H1 (cell line): ENCODE measurements at regions not wholly inside any gene's neighbourhood (a gene's known extent, or its start where the extent isn't known, plus 50 kb on each side); places are given as distances from the start of the nearest gene placed in this dataset.

ENCODE experiments used
- CTCF ChIA-PET: fragments of 300-600 bp; sonication (Branson Sonifier 250); formaldehyde crosslinking; loops from one replicate; lab custom pipeline; 2021; ENCODE audit not compliant: partially characterized antibody; lab: Charles Lee
- POLR2A ChIA-PET: fragments of 300-600 bp; sonication (Branson Sonifier 250); formaldehyde crosslinking; loops from one replicate; lab custom pipeline; 2021; ENCODE audit warnings: inconsistent platforms; ENCODE audit not compliant: partially characterized antibody; lab: Charles Lee
- DNase-seq, 2 experiments: peaks; one replicate each; pipeline versions ENCODE4 v3.0.0 to v3.0.0-alpha.2; 2010 to 2022; ENCODE audit warnings: low spot score in 2 of 2, low read depth in 1 of 2, mixed read lengths in 1 of 2
- FAIRE-seq: peaks from 2 replicates; lab custom pipeline; 2011; peaks lifted over from hg19 to GRCh38; lab: Jason Lieb, UNC
- H2AFZ ChIP-seq: 2 replicates; pipeline ENCODE4 v1.8.1; 2012; ENCODE audit warnings: low read length, inconsistent platforms
- H2AK5ac ChIP-seq: 2 replicates; pipeline ENCODE4 v1.6.1; 2013; ENCODE audit warnings: low read depth, low read length
- H2BK120ac ChIP-seq: replicated peaks from 2 replicates; pipeline ENCODE3; 2013; ENCODE audit warnings: low read depth, low read length, inconsistent platforms
- H2BK12ac ChIP-seq: 2 replicates; pipeline ENCODE4 v1.6.1; 2013; ENCODE audit warnings: low read depth, low read length
- H2BK15ac ChIP-seq: 2 replicates; pipeline ENCODE4 v1.6.1; 2013; ENCODE audit warnings: low read length
- H2BK20ac ChIP-seq: 2 replicates; pipeline ENCODE4 v1.6.1; 2013; ENCODE audit warnings: low read length
- H2BK5ac ChIP-seq: 2 replicates; pipeline ENCODE4 v1.6.1; 2013; ENCODE audit warnings: low read depth, low read length
- H3K14ac ChIP-seq: 2 replicates; pipeline ENCODE4 v1.6.1; 2013; ENCODE audit warnings: inconsistent platforms; ENCODE audit not compliant: insufficient read length
- H3K18ac ChIP-seq: 2 replicates; pipeline ENCODE4 v1.6.1; 2013; ENCODE audit warnings: low read length; ENCODE audit errors: extremely low read depth
- H3K23ac ChIP-seq: 2 replicates; pipeline ENCODE4 v1.6.1; 2013; ENCODE audit warnings: inconsistent platforms; ENCODE audit not compliant: insufficient read length
- H3K23me2 ChIP-seq: 2 replicates; pipeline ENCODE4 v1.6.1; 2013; ENCODE audit warnings: low read depth, low read length
- H3K27ac ChIP-seq: 2 replicates; pipeline ENCODE4 v1.6.1; 2011; ENCODE audit warnings: low read depth, low read length, inconsistent platforms
- H3K27me3 ChIP-seq, 4 experiments: replicated peaks in 1 of 4; 1 replicate in 1 of 4; 2 replicates in 3 of 4; pipeline versions ENCODE4 v1.6.1 to v1.8.1; 2011 to 2013; ENCODE audit warnings: low read length in 3 of 4, mild to moderate bottlenecking in 3 of 4, inconsistent platforms in 2 of 4, mixed read lengths in 2 of 4, moderate library complexity in 1 of 4; ENCODE audit not compliant: control insufficient read depth in 3 of 4, insufficient read depth in 3 of 4; ENCODE audit errors: extremely low read depth in 1 of 4
- H3K36me3 ChIP-seq, 4 experiments: 2 replicates each; pipeline versions ENCODE4 v1.6.1 to v1.8.1; 2011 to 2013; ENCODE audit warnings: mild to moderate bottlenecking in 4 of 4, low read length in 3 of 4, moderate library complexity in 2 of 4, control low read depth in 1 of 4, inconsistent platforms in 1 of 4; ENCODE audit not compliant: insufficient read depth in 4 of 4, control insufficient read depth in 2 of 4
- H3K4ac ChIP-seq: replicated peaks from 2 replicates; pipeline ENCODE3; 2013; ENCODE audit warnings: low read length, low read depth, mixed read lengths, inconsistent platforms; ENCODE audit not compliant: insufficient read length
- H3K4me1 ChIP-seq, 4 experiments: replicated peaks in 1 of 4; 1 replicate in 1 of 4; 2 replicates in 3 of 4; pipeline versions ENCODE4 v1.6.1 to v1.8.1; 2011 to 2013; ENCODE audit warnings: low read length in 3 of 4, inconsistent platforms in 2 of 4, mixed read lengths in 1 of 4; ENCODE audit not compliant: insufficient read depth in 4 of 4, control insufficient read depth in 3 of 4
- H3K4me2 ChIP-seq, 2 experiments: 2 replicates each; pipeline versions ENCODE4 v1.6.1 to v1.8.1; 2011 to 2013; ENCODE audit warnings: low read depth in 2 of 2, low read length in 2 of 2, control low read depth in 1 of 2, inconsistent platforms in 1 of 2, mild to moderate bottlenecking in 1 of 2; ENCODE audit not compliant: insufficient read depth in 1 of 2
- H3K4me3 ChIP-seq, 4 experiments: fragments of 200-600, 300-600 bp in 1 of 4; sonication (generic), shearing (Covaris generic), sonication (Bioruptor Twin) in 1 of 4; 2 replicates each; pipeline versions ENCODE4 v1.5.1 to v1.8.1; 2011 to 2016; ENCODE audit warnings: low read length in 4 of 4, low read depth in 3 of 4, control low read depth in 2 of 4, inconsistent platforms in 2 of 4, mild to moderate bottlenecking in 2 of 4, mixed read lengths in 1 of 4, moderate library complexity in 1 of 4; ENCODE audit not compliant: insufficient read depth in 2 of 4; ENCODE audit errors: extremely low read depth in 1 of 4
- H3K56ac ChIP-seq: replicated peaks from 2 replicates; pipeline ENCODE3; 2013; ENCODE audit warnings: low read depth, mild to moderate bottlenecking, mixed read lengths, low read length, inconsistent platforms; ENCODE audit not compliant: insufficient read length
- H3K79me1 ChIP-seq: 2 replicates; pipeline ENCODE4 v1.6.1; 2013; ENCODE audit warnings: low read depth, low read length, control low read depth
- H3K79me2 ChIP-seq, 2 experiments: 2 replicates each; pipeline versions ENCODE4 v1.6.1 to v1.8.1; 2012 to 2013; ENCODE audit warnings: low read length in 2 of 2, mild to moderate bottlenecking in 2 of 2, inconsistent platforms in 1 of 2; ENCODE audit not compliant: insufficient read depth in 2 of 2, control insufficient read depth in 1 of 2
- H3K9ac ChIP-seq, 4 experiments: replicated peaks in 1 of 4; 1 replicate in 1 of 4; 2 replicates in 3 of 4; pipeline versions ENCODE4 v1.6.1 to v1.8.1; 2011 to 2013; ENCODE audit warnings: low read depth in 3 of 4, low read length in 3 of 4, control low read depth in 2 of 4, mild to moderate bottlenecking in 2 of 4, moderate library complexity in 2 of 4, inconsistent platforms in 1 of 4; ENCODE audit errors: extremely low read depth in 1 of 4
- H3K9me3 ChIP-seq, 2 experiments: 2 replicates each; pipeline versions ENCODE4 v1.6.1 to v1.8.1; 2012 to 2013; ENCODE audit warnings: mild to moderate bottlenecking in 2 of 2, moderate library complexity in 2 of 2, control low read depth in 1 of 2, inconsistent platforms in 1 of 2, low read depth in 1 of 2, low read length in 1 of 2, mixed read lengths in 1 of 2; ENCODE audit not compliant: insufficient read depth in 2 of 2
- H4K20me1 ChIP-seq, 2 experiments: replicated peaks in 1 of 2; 2 replicates each; pipeline versions ENCODE3 to v1.8.1; 2011 to 2013; ENCODE audit warnings: inconsistent platforms in 2 of 2, low read length in 2 of 2, mild to moderate bottlenecking in 1 of 2; ENCODE audit not compliant: insufficient read depth in 2 of 2, control insufficient read depth in 1 of 2
- H4K5ac ChIP-seq: 2 replicates; pipeline ENCODE4 v1.6.1; 2013; ENCODE audit warnings: low read length, low read depth, mixed read lengths, inconsistent platforms; ENCODE audit not compliant: insufficient read length
- H4K8ac ChIP-seq: 2 replicates; pipeline ENCODE4 v1.8.0; 2013; ENCODE audit warnings: mild to moderate bottlenecking, moderate library complexity, low read length, inconsistent platforms; ENCODE audit not compliant: insufficient read depth; ENCODE audit errors: extremely low read depth
- H4K91ac ChIP-seq: replicated peaks from 2 replicates; pipeline ENCODE3; 2013; ENCODE audit warnings: low read length, mixed read lengths, inconsistent platforms; ENCODE audit not compliant: insufficient read length
- BCL11A ChIP-seq, 2 experiments: IDR thresholded peaks; one replicate each; pipeline ENCODE4 v1.6.1; 2011; ENCODE audit warnings: low read depth in 2 of 2, low read length in 2 of 2, mild to moderate bottlenecking in 2 of 2
- CBX8 ChIP-seq: fragments of 300-800, 300-1000 bp; sonication (generic); IDR thresholded peaks from 2 replicates; pipeline ENCODE4 v1.7.1; 2016; ENCODE audit warnings: low read depth, low read length, borderline replicate concordance
- CREB1 ChIP-seq: IDR thresholded peaks from 2 replicates; pipeline ENCODE4 v1.6.1; 2012; ENCODE audit warnings: inconsistent platforms
- E2F6 ChIP-seq: IDR thresholded peaks from 2 replicates; pipeline ENCODE4 v1.6.1; 2012; ENCODE audit warnings: inconsistent platforms
- EP300 ChIP-seq, 2 experiments: IDR thresholded peaks; 1 replicate in 1 of 2; 2 replicates in 1 of 2; pipeline ENCODE4 v1.6.1; 2011 to 2012; ENCODE audit warnings: low read depth in 2 of 2, low read length in 2 of 2, mild to moderate bottlenecking in 2 of 2, borderline replicate concordance in 1 of 2, inconsistent platforms in 1 of 2, moderate library complexity in 1 of 2
- MAX ChIP-seq: IDR thresholded peaks from 2 replicates; pipeline ENCODE4 v1.6.1; 2012; ENCODE audit warnings: inconsistent platforms
- NANOG ChIP-seq: IDR thresholded peaks from 2 replicates; pipeline ENCODE4 v1.6.1; 2011; ENCODE audit warnings: low read length, low read depth, mild to moderate bottlenecking, inconsistent platforms; ENCODE audit not compliant: insufficient read depth, poor library complexity, severe bottlenecking
- NRF1 ChIP-seq: IDR thresholded peaks from 2 replicates; pipeline ENCODE4 v1.6.1; 2011; ENCODE audit warnings: mild to moderate bottlenecking, low read depth, low read length, improper control_type of control experiment
- RNF2 ChIP-seq: fragments of 200-900, 300-1000 bp; sonication (generic); IDR thresholded peaks from 2 replicates; pipeline ENCODE4 v1.7.1; 2016; ENCODE audit warnings: borderline replicate concordance, low read depth, mild to moderate bottlenecking, antibody characterized with exemption, low read length; ENCODE audit not compliant: poor library complexity, severe bottlenecking; ENCODE audit errors: missing control alignments
- RXRA ChIP-seq: IDR thresholded peaks from 2 replicates; pipeline ENCODE4 v1.6.1; 2011; ENCODE audit warnings: low read depth, mild to moderate bottlenecking, low read length, moderate library complexity; ENCODE audit not compliant: insufficient read depth
- SP4 ChIP-seq: IDR thresholded peaks from 2 replicates; pipeline ENCODE4 v1.6.1; 2012; ENCODE audit warnings: low read length, inconsistent platforms
- SRF ChIP-seq: IDR thresholded peaks from 2 replicates; pipeline ENCODE4 v1.6.1; 2011; ENCODE audit warnings: mild to moderate bottlenecking, low read depth, low read length, moderate library complexity
- TAF1 ChIP-seq: IDR thresholded peaks from 2 replicates; pipeline ENCODE4 v1.6.1; 2011; ENCODE audit warnings: mild to moderate bottlenecking, low read depth, low read length
- ZNF274 ChIP-seq: IDR thresholded peaks from 2 replicates; pipeline ENCODE4 v1.7.0; 2012; ENCODE audit warnings: low read length, borderline replicate concordance; ENCODE audit errors: extremely low read depth
- WGBS, 2 experiments: shearing (Covaris generic) in 1 of 2; methylation state at CpG; one replicate each; pipeline versions ENCODE4 v1.1.6 to v1.1.7; 2013 to 2015; ENCODE audit warnings: low lambda C conversion rate in 2 of 2, mixed read lengths in 2 of 2, inconsistent platforms in 1 of 2, low coverage in 1 of 2, missing lambda C conversion rate in 1 of 2; ENCODE audit not compliant: insufficient replicate concordance in 2 of 2, insufficient coverage in 1 of 2, insufficient read length in 1 of 2; ENCODE audit errors: extremely low coverage in 1 of 2, missing lambda C conversion rate in 1 of 2; 5-methylcytosine and 5-hydroxymethylcytosine counted together

DNA sequence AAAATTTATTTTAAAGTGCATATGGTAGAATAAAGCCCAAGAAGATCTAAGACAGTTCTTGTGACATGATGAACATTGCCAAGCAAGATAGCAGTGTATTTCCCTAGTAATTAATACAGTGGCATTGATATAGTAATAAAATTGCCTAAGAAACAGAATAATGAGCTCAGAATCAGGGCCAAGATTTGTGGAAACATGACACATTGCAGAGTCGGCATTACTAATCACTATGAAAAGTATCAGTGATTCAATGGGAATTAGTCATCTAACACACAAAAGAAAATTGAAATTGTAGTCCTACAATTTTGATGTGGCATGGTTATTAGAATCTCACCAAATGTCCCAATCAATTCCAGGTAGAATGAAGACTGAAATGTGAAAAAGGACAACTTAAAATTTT is 243.0 kb upstream of the CYRIA start:
- 94% methylated on average over 1 of the region's 1 CpG; no CpG with 5 or more reads in 1 of the 2 experiments for WGBS, 2 experiments
- DNase-seq: no peak
- no peaks in the 10 kb centered on the region for H3K4me1 ChIP-seq
- no peaks in the 10 kb centered on the region for H3K23me2 ChIP-seq
- no peak overlapping the region for H3K4me2 ChIP-seq
- H3K79me2 ChIP-seq: no peaks in the 10 kb centered on the region
- ChIA-PET POLR2A (no interaction called here), CTCF (interaction anchor here (2.2 kb wide), 1 partner anchor 8 kb away, joined by 4 read pairs; no protein-coding TSS in a partner anchor)
- no peak overlapping the region for H3K4me3 ChIP-seq
- H3K4ac ChIP-seq: no peak overlapping the region
- no peak overlapping the region for H2AFZ ChIP-seq
- H3K36me3 ChIP-seq: no peaks in the 10 kb centered on the region
- H4K91ac ChIP-seq: no peak overlapping the region
- FAIRE-seq: no peak
- H3K18ac ChIP-seq: no peak overlapping the region
- no peaks in the 10 kb centered on the region for H4K20me1 ChIP-seq
- no peaks in the 10 kb centered on the region for H3K9me3 ChIP-seq
- H3K27ac ChIP-seq: no peak overlapping the region
- no peak overlapping the region for H2BK120ac ChIP-seq
- no peak overlapping the region for H2BK12ac ChIP-seq
- H2BK15ac ChIP-seq: no peak overlapping the region
- no peak overlapping the region for H2BK20ac ChIP-seq
- no peak overlapping the region for H3K9ac ChIP-seq
- no peak overlapping the region for H4K5ac ChIP-seq
- H3K56ac ChIP-seq: no peak overlapping the region
- H3K27me3 ChIP-seq: no peaks in the 10 kb centered on the region
- H3K79me1 ChIP-seq: no peaks in the 10 kb centered on the region
- H4K8ac ChIP-seq: no peak overlapping the region
- no peak overlapping the region for H3K14ac ChIP-seq
- no peak overlapping the region for H2AK5ac ChIP-seq
- H2BK5ac ChIP-seq: no peak overlapping the region
- H3K23ac ChIP-seq: no peak overlapping the region
- no peak for TF ChIP-seq E2F6
- TF ChIP-seq NRF1: no peak
- no peak for TF ChIP-seq EP300 (IDR thresholded peaks at IDR 0.05; ENCODE audit: borderline replicate concordance in 1 of 2, low read depth in 2 of 2, low read length in 2 of 2)
- no peak for TF ChIP-seq CBX8
- TF ChIP-seq TAF1: no peak
- TF ChIP-seq MAX: no peak
- no peak for TF ChIP-seq RNF2
- TF ChIP-seq CREB1: no peak
- TF ChIP-seq SP4: no peak
- TF ChIP-seq NANOG: no peak
- no peak for TF ChIP-seq SRF
- TF ChIP-seq RXRA: no peak
- TF ChIP-seq ZNF274: no peak
- no peak for TF ChIP-seq BCL11A (IDR thresholded peaks at IDR 0.05; ENCODE audit: low read depth in 2 of 2, low read length in 2 of 2)
